Adrenal gland (tissue), 5 donors: ENCODE measurements at regions not wholly inside any gene's neighbourhood (a gene's known extent, or its start where the extent isn't known, plus 50 kb on each side); places are given as distances from the start of the nearest gene placed in this dataset.

Experiments used
- CTCF ChIP-seq, 6 experiments: fragments of 450-650 bp in 4 of 6; fragments of 200-600 bp in 2 of 6; sonication (generic) in 1 of 6; IDR thresholded peaks; 1 replicate in 5 of 6; 2 replicates in 1 of 6; pipeline versions ENCODE4 v1.5.1 to v1.8.0; 2016 to 2021; ENCODE audit warnings: antibody characterized with exemption in 6 of 6, mild to moderate bottlenecking in 2 of 6, moderate library complexity in 1 of 6
- POLR2A ChIP-seq, 2 donors: fragments of 450-650 bp; IDR thresholded peaks; one replicate each; pipeline ENCODE4 v1.6.1; 2017; ENCODE audit warnings: antibody characterized with exemption in 2 of 2, mild to moderate bottlenecking in 2 of 2, moderate library complexity in 1 of 2
- donor health status: DM: no; HTN: no; CAD: no.

- no peak for TF ChIP-seq POLR2A (IDR thresholded peaks at IDR 0.05)
- no peak for TF ChIP-seq CTCF (IDR thresholded peaks at IDR 0.05)
Measured at GRCh38 chr15:69530991-69531664, 78.5 kb downstream of the RPLP1 start.
